OCI-M2 (cell line): ENCODE measurements at regions not wholly inside any gene's neighbourhood (a gene's known extent, or its start where the extent isn't known, plus 50 kb on each side); places are given as distances from the start of the nearest gene placed in this dataset.
"Not testable (repeated sequence)": the region's sequence is repeated elsewhere in the genome, so short reads cannot be mapped to it uniquely, and the experiment has no call there.

Experiments
- DNase-seq: peaks from one replicate; lab custom pipeline; 2025; ENCODE audit not compliant: unreplicated experiment; lab: John Stamatoyannopoulos, UW

- DNase-seq, result no peak
Measured at GRCh38 chr6:28657769-28658465, 132.2 kb downstream of the GPX5 start.

GRCh38 chr6:28658475-28659249 lies 133.0 kb downstream of the GPX5 start:
- no peak for DNase-seq

- no peak for DNase-seq
Measured at GRCh38 chr6:28659250-28659566, 133.5 kb downstream of the GPX5 start.

GRCh38 chr6:28661097-28661713 lies 135.5 kb downstream of the GPX5 start:
- no peak for DNase-seq

- DNase-seq, result no peak
Measured at GRCh38 chr6:28664870-28665396, 139.3 kb downstream of the GPX5 start.

- no peak for DNase-seq
Measured at GRCh38 chr6:28673417-28673786, 147.7 kb downstream of the GPX5 start.

- no peak for DNase-seq
Measured at GRCh38 chr6:28673787-28674671, 148.3 kb downstream of the GPX5 start.

GRCh38 chr6:28675600-28675999 lies 149.9 kb downstream of the GPX5 start:
- no peak for DNase-seq

- peak; percentile 43 for DNase-seq
Measured at GRCh38 chr6:28682542-28682941, 156.9 kb downstream of the GPX5 start.

GRCh38 chr6:28682956-28683685 lies 157.4 kb downstream of the GPX5 start:
- not testable (repeated sequence) for DNase-seq

GRCh38 chr6:28683945-28684538 lies 158.4 kb downstream of the GPX5 start:
- DNase-seq, result no peak

- DNase-seq, result not testable (repeated sequence)
Measured at GRCh38 chr6:28685960-28686359, 160.3 kb downstream of the GPX5 start.

- peak; percentile 56 for DNase-seq
Measured at GRCh38 chr6:28686446-28687027, 160.9 kb downstream of the GPX5 start.

GRCh38 chr6:28687309-28687981 lies 161.8 kb downstream of the GPX5 start:
- DNase-seq, result peak; percentile 51

GRCh38 chr6:28691991-28692390 lies 166.3 kb downstream of the GPX5 start:
- DNase-seq, result not testable (repeated sequence)

- no peak for DNase-seq
Measured at GRCh38 chr6:28693033-28693750, 167.5 kb downstream of the GPX5 start.

- DNase-seq, result no peak
Measured at GRCh38 chr6:28693751-28694443, 168.2 kb downstream of the GPX5 start.

GRCh38 chr6:28695715-28696114 lies 170.0 kb downstream of the GPX5 start:
- no peak for DNase-seq
